ENCODE measurements at regions not wholly inside any gene's neighbourhood (a gene's known extent, or its start where the extent isn't known, plus 50 kb on each side); places are given as distances from the start of the nearest gene placed in this dataset.

GRCh38 chr7:157482025-157482424 lies 145.2 kb downstream of the DNAJB6 start:
- H3K27me3 ChIP-seq: peaks cover 38% of the 10 kb centered on the region
- TF ChIP-seq POLR2A (IDR thresholded peaks at IDR 0.05): no peak
- WGBS, 2 donors (ENCODE audit: low coverage in 1 of 2): 60 to 100% methylated on average over 1 to 3 of the region's 8 CpGs
- H3K4me3 ChIP-seq: no peak overlapping the region
- H3K36me3 ChIP-seq: no peaks in the 10 kb centered on the region
- H3K9me3 ChIP-seq: no peaks in the 10 kb centered on the region
- no peaks in the 10 kb centered on the region for H3K4me1 ChIP-seq
- no peak overlapping the region for H3K27ac ChIP-seq
- ATAC-seq: no peak

- Histone ChIP-seq H3K4me1 (no peaks in the 10 kb centered on the region), H3K27me3 (peaks cover 38% of the 10 kb centered on the region), H3K36me3 (no peaks in the 10 kb centered on the region), H3K9me3 (no peaks in the 10 kb centered on the region), H3K27ac (no peak overlapping the region), H3K4me3 (no peak overlapping the region)
- WGBS, 2 donors (ENCODE audit: low coverage in 1 of 2): 34 to 42% methylated on average over 3 to 5 of the region's 7 CpGs
- ATAC-seq: no peak
- TF ChIP-seq POLR2AphosphoS5 (IDR thresholded peaks at IDR 0.05): no peak
- no peak for TF ChIP-seq POLR2A (IDR thresholded peaks at IDR 0.05)
- TF ChIP-seq CTCF (IDR thresholded peaks at IDR 0.05): no peak
- TF ChIP-seq EP300 (IDR thresholded peaks at IDR 0.05): no peak
Measured at GRCh38 chr7:157482517-157483087, 145.8 kb downstream of the DNAJB6 start.

GRCh38 chr7:157483515-157483914 lies 146.7 kb downstream of the DNAJB6 start:
- H3K4me1 ChIP-seq: no peaks in the 10 kb centered on the region
- no peaks in the 10 kb centered on the region for H3K9me3 ChIP-seq
- ATAC-seq: no peak
- H3K4me3 ChIP-seq: no peak overlapping the region
- WGBS, 2 donors (ENCODE audit: low coverage in 1 of 2): no CpG with 5 or more reads among the region's 27 CpGs
- H3K27ac ChIP-seq: no peak overlapping the region
- no peak for TF ChIP-seq EP300 (IDR thresholded peaks at IDR 0.05)
- TF ChIP-seq CTCF (IDR thresholded peaks at IDR 0.05): no peak
- TF ChIP-seq POLR2AphosphoS5 (IDR thresholded peaks at IDR 0.05): no peak
- TF ChIP-seq POLR2A (IDR thresholded peaks at IDR 0.05): no peak
- no peaks in the 10 kb centered on the region for H3K36me3 ChIP-seq
- H3K27me3 ChIP-seq: peaks cover 35% of the 10 kb centered on the region

- no peak for TF ChIP-seq POLR2AphosphoS5 (IDR thresholded peaks at IDR 0.05)
- Histone ChIP-seq H3K4me3 (no peak overlapping the region), H3K9me3 (no peaks in the 10 kb centered on the region), H3K4me1 (no peaks in the 10 kb centered on the region), H3K27me3 (peaks cover 35% of the 10 kb centered on the region), H3K27ac (no peak overlapping the region), H3K36me3 (no peaks in the 10 kb centered on the region)
- 93 to 100% methylated on average over 4 to 5 of the region's 11 CpGs for WGBS, 2 donors (ENCODE audit: low coverage in 1 of 2)
- ATAC-seq: no peak
Measured at GRCh38 chr7:157483971-157484410, 147.2 kb downstream of the DNAJB6 start.

- TF ChIP-seq CTCF (IDR thresholded peaks at IDR 0.05) (no peak), POLR2A (IDR thresholded peaks at IDR 0.05) (no peak), EP300 (IDR thresholded peaks at IDR 0.05) (no peak), POLR2AphosphoS5 (IDR thresholded peaks at IDR 0.05) (no peak)
- WGBS, 2 donors (ENCODE audit: low coverage in 1 of 2): 80 to 100% methylated on average over 1 to 2 of the region's 28 CpGs
- ATAC-seq: no peak
- no peaks in the 10 kb centered on the region for H3K36me3 ChIP-seq
- no peaks in the 10 kb centered on the region for H3K9me3 ChIP-seq
- H3K27me3 ChIP-seq: peaks cover 35% of the 10 kb centered on the region
- no peaks in the 10 kb centered on the region for H3K4me1 ChIP-seq
- H3K27ac ChIP-seq: no peak overlapping the region
- H3K4me3 ChIP-seq: no peak overlapping the region
Measured at GRCh38 chr7:157484411-157485081, 147.7 kb downstream of the DNAJB6 start.

- H3K9me3 ChIP-seq: peaks cover 0 to 3% (median 0%) of the 10 kb centered on the region in 3 donors
- WGBS, 2 donors (ENCODE audit: low coverage in 1 of 2): 59% methylated on average over 6 of the region's 12 CpGs; no CpG with 5 or more reads in 1 of the 2 donors
- no peaks in the 10 kb centered on the region for H3K4me1 ChIP-seq
- H3K27ac ChIP-seq: no peak overlapping the region
- no peaks in the 10 kb centered on the region for H3K36me3 ChIP-seq
- no peak for ATAC-seq
- H3K4me3 ChIP-seq: no peak overlapping the region
- peaks cover 35% of the 10 kb centered on the region for H3K27me3 ChIP-seq
- no peak for TF ChIP-seq POLR2AphosphoS5 (IDR thresholded peaks at IDR 0.05)
- no peak for TF ChIP-seq CTCF (IDR thresholded peaks at IDR 0.05)
- TF ChIP-seq EP300 (IDR thresholded peaks at IDR 0.05): no peak
- no peak for TF ChIP-seq POLR2A (IDR thresholded peaks at IDR 0.05)
Measured at GRCh38 chr7:157485361-157485831, 148.6 kb downstream of the DNAJB6 start.

Data from gastroesophageal sphincter (tissue), 4 donors.